Islet precursor cell (in vitro differentiated cells): ENCODE measurements at regions not wholly inside any gene's neighbourhood (a gene's known extent, or its start where the extent isn't known, plus 50 kb on each side); places are given as distances from the start of the nearest gene placed in this dataset.

Source experiments
- DNase-seq: peaks from one replicate; pipeline ENCODE4 v3.0.0-alpha.2; 2018

DNA sequence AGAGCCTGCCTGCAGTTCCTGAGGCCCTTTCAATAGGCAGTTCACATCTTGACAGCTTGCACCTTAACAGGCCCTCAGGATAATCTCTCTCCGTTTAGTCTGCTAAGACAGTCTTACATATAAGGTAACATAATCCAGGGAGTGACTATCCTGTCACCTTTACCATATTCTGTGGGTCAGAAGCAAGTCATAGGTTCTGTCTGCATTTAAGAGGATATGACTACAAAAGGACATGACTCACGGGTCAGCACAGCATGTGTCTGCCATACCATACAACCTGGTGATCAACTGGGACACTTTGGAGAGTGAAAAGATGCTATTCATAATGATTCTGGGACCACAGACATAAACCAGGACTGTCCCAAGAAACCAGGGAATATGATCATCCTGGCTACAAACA is 611.1 kb downstream of the SOX6 start:
- DNase-seq: no peak

- no peak for DNase-seq
Observed at GRCh38 chr11:15747671-15748070, 608.7 kb downstream of the SOX6 start.

- no peak for DNase-seq
Observed at GRCh38 chr11:15748132-15748531, 608.2 kb downstream of the SOX6 start.

- DNase-seq: no peak
Observed at GRCh38 chr11:15748741-15749140, 607.6 kb downstream of the SOX6 start.

- DNase-seq: no peak
Observed at GRCh38 chr11:15750535-15751308, 605.6 kb downstream of the SOX6 start.

GRCh38 chr11:15754221-15754620 is 602.1 kb downstream of the SOX6 start:
- no peak for DNase-seq

GRCh38 chr11:15757048-15757698 is 599.2 kb downstream of the SOX6 start:
- no peak for DNase-seq

DNA sequence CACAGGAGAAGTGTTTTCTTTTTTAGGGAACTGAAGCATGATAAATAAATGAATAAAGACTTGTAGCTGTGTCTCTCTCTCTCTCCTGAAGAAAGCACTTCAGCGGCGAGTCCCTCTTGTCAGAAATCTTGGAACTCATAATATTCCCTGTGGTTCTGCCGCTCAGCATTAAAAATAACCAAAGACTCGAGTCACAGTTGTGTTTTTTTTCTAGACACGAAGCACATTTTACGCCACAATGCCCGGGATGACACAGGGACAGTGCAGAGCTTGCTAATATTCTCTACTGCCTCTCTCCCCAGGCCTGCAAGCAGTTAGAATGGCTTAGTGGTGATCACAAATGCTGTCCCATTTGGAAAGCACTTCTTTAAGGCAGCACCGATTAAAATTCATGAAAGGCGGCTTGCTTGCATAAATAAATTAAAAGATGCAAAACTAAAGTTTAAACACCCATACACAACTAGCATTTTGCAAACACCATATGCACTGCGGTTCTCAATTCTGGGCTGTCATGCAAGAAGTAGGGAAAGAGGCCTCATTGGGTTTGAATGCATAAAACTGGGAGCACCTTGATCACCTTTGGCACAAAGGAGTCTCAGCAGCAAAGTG is 597.4 kb downstream of the SOX6 start:
- DNase-seq: no peak

DNA sequence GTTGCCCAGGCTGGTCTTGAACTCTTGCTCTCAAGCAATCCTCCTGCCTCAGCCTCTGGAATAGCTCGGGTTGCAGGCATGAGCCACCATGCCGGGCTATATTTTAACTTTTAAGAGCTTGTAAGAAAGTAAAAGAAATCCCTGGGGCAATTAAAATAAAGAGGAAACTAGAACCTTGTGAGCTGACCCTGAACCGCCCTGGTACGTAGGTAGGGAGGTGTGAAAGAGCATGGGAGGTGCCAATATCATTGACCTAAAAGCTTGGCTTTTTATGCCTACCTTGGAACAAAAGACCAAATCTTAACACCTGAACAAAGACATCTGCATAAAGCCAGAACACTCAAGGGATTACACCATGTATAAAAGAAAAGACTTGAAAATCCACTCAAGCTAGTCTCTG is 595.1 kb downstream of the SOX6 start:
- DNase-seq: no peak

- no peak for DNase-seq
Observed at GRCh38 chr11:15764326-15764725, 592.0 kb downstream of the SOX6 start.

DNA sequence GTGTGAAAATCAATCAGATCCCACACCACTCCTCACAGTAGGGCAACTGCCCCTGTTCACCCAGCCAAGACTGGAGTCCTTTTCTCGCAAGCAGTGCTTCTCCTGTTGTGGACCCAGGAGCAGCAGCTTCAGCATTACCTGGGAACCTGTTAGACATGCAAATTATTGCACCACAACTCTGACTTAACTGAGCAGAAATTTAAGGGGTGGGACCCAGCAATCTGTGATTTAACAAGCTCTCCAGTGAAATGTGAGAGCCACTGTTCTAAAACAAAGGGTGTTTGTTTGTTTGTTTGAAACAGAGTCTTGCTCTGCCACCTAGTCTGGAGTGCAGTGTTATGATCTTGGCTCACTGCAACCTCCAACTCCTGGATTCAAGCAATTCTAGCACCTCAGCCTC is 591.4 kb downstream of the SOX6 start:
- peak; percentile 83 for DNase-seq

DNA sequence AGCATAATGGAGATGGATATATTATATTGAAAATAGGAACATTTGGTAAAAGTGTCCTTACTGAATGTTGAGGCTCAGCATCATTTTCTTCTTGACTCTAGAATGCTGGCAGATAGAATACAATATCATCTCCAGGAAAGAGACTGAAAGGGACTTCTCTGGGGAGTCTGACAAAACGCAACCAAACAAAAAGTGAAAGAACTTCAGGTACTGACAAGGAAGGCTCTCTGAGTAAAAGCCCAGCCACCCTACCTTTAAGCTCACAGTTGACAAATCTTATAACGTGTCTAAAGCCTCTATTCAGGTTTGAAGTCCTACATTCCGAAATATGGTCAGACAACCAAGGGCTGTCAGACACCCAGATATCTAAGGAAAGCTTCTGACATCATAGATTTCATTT is 590.8 kb downstream of the SOX6 start:
- DNase-seq: no peak

GRCh38 chr11:15768321-15768720 is 588.0 kb downstream of the SOX6 start:
- no peak for DNase-seq

GRCh38 chr11:15769203-15769602 is 587.1 kb downstream of the SOX6 start:
- peak; percentile 72 for DNase-seq

DNA sequence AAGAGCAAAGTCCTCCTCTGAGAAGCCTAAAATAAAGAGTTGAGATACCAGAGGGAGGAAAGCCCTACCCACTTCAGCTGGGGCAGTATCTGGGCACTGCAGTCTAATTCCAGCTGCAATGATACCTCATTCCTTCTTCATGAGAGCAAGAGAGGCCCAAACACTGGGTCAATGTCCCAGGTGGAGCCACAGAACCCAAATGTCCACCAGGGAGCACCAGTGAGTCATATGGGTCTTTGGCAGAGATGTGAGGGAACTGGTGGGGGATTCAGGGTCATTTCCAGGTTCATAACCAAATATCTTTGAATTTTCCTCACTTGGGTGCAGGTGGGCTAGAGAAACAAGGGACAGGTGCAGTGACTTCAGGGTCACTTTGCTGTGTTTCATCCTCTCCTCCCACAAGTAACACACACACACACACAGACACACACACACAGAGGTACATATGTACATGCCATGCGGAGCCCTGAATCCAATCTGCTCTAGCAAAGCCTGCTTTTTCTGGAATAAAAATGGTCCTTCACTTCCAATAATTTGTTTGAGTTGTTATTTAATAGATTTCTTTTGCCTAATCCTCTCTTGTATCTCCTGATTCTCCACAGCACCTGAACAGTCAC is 585.4 kb downstream of the SOX6 start:
- peak; percentile 69 for DNase-seq

- no peak for DNase-seq
Observed at GRCh38 chr11:15772547-15772946, 583.8 kb downstream of the SOX6 start.

GRCh38 chr11:15772981-15773380 is 583.4 kb downstream of the SOX6 start:
- no peak for DNase-seq

DNA sequence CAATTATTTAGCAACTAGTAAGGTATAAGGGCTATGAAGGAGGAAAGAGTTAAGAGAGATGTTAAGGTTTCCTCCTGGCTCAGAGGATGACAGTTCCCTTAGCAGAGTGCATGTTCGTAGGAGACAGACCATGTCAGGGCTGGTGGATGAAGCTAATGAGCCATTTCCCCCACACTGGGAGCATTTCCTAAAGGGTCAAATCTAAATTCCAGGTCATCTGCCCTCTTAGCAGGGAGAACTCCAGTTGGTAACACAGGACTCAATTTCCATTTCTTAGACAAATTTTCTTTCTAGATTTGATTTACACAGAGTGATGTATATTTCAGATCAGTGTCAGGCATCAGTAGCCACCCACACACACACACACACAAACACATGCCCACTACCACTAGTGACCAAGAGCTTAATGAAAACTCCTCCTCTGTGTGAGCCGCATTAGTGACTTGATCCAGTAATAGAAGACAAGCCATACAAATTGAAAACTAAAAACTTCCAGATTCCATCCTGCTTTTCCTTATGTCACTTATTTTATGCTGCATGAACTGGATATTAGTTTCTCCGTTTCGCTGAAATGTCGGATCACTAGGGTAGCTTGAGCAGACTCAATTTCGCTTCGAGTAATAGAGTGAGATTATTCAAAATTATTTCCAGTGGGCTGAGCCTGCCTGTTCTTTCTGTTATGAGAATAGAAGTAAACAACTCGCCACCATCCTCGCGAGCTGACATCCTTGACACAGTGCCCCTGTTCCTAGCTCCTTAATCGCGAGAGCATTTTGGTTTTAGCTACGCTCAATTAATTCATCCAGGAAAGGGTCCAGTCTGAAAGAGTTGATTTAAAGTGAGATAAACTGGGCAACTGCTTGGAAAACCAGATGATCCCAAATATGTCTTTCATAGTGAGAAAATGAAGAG is 582.6 kb downstream of the SOX6 start:
- no peak for DNase-seq

- DNase-seq: no peak
Observed at GRCh38 chr11:15774388-15774939, 581.9 kb downstream of the SOX6 start.

DNA sequence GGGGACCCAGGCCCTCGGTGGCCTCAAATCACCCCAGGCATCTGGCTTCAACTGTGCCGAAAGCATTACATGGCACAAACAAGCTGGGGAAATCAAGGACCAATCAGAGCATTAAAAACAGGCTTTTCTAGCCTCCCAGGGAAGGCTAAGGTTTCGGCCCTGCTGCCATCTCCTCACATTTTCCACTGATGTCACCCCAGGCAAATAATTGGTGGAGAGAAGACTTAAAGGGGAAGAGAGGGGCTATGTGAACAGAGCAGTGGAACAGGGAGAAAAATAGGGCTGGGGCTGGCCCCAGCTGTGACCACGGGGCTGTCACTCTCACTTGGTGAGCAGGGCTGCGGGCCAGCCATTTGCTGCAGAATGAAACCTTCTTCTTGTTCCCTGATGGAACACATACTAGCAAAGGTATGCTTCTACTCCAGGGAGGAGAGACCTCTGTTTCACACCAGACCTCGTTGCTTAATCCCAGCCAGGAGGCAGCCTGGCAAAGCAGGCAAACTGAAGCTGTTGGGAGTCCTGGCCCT is 581.3 kb downstream of the SOX6 start:
- peak; percentile 69 for DNase-seq

DNA sequence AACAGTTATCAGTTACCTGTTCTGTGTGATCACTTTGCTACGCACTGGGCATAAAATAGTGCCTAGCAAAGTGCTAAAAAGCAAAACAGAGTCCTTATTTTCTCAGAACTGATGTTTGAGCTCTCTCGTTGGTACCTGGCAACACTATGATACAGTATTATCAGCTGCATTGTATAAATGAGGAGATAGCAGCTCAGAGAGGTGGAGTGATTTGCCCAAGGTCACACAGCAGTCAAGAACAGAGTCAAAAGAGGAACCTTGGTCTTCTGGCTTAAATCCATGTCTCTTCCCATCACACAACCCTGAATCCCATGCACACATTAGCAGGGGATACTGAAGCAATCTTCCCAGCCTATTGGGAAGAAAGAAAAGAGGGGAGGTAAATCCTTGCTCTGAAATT is 580.5 kb downstream of the SOX6 start:
- DNase-seq: no peak

DNA sequence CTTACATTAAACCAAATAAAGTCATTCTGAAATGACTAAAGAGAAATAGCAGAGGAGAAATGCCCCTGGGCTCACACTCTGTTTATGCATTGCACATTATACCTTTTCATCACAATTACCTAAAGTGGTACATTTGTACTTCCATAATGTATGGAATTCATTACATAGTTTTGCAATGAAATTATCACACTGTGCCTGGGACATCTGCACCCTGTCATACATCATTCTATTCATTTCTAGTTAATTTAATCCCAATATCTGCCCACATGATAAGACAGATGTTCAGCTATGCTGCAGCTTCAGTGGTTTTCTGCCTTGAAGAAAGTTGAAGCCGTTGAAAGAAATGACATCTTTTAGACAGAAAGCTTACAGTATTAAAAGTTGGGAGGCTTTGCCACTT is 580.0 kb downstream of the SOX6 start:
- DNase-seq: no peak
